ENCODE measurements at regions not wholly inside any gene's neighbourhood (a gene's known extent, or its start where the extent isn't known, plus 50 kb on each side); places are given as distances from the start of the nearest gene placed in this dataset.

DNA sequence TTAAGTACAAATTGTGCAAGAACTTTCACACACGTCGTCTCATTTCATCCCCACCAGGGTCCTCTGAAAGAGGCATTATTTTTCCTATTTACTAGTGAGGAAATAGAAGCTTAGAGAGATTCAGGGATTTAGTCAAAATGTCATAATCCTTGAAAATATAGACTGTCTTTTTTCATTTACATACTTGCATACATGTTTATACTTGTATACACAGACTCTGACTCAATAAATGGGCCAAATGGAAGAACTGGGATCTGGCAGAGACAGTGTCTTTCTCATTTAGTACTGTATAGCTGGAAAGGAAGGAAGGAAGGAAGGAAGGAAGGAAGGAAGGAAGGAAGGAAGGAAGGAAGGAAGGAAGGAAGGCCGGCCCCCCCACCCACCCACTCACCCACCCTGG, 357.7 kb upstream of the SOX5 start:
- Histone ChIP-seq H3K27me3 (no peaks in the 10 kb centered on the region), H3K36me3 (no peaks in the 10 kb centered on the region), H3K4me3 (no peak overlapping the region), H3K9me3 (no peaks in the 10 kb centered on the region), H3K4me1 (no peaks in the 10 kb centered on the region), H3K27ac (no peak overlapping the region)
- no peak for DNase-seq
- TF ChIP-seq POLR2A (IDR thresholded peaks at IDR 0.05), result no peak
- TF ChIP-seq, protein P1, sequence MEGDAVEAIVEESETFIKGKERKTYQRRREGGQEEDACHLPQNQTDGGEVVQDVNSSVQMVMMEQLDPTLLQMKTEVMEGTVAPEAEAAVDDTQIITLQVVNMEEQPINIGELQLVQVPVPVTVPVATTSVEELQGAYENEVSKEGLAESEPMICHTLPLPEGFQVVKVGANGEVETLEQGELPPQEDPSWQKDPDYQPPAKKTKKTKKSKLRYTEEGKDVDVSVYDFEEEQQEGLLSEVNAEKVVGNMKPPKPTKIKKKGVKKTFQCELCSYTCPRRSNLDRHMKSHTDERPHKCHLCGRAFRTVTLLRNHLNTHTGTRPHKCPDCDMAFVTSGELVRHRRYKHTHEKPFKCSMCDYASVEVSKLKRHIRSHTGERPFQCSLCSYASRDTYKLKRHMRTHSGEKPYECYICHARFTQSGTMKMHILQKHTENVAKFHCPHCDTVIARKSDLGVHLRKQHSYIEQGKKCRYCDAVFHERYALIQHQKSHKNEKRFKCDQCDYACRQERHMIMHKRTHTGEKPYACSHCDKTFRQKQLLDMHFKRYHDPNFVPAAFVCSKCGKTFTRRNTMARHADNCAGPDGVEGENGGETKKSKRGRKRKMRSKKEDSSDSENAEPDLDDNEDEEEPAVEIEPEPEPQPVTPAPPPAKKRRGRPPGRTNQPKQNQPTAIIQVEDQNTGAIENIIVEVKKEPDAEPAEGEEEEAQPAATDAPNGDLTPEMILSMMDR (IDR thresholded peaks at IDR 0.05), result no peak

DNA sequence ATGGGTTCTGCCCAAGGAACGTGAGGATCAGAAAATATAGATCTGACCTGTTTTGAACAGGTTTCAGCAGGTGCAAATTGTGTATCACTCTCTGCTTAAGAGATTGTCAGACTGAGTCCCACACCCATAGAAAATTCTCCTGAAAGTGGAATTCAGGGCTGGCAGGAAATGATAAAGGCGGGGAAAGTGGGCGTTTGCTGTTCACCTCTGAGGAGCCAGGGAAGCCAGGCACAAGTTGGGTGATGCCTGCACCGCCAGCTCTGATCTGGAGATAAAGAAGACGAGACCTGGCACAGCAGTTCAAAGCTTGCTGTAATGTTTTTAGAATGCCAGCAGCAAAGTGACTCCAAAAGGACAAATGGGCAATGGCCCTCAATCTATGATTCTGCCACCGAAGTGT, 356.5 kb upstream of the SOX5 start:
- TF ChIP-seq POLR2A (IDR thresholded peaks at IDR 0.05), result no peak
- TF ChIP-seq, protein P1 (IDR thresholded peaks at IDR 0.05), result no peak
- no peaks in the 10 kb centered on the region for H3K36me3 ChIP-seq
- no peak overlapping the region for H3K4me3 ChIP-seq
- H3K27ac ChIP-seq, result no peak overlapping the region
- H3K4me1 ChIP-seq, result no peaks in the 10 kb centered on the region
- H3K9me3 ChIP-seq, result no peaks in the 10 kb centered on the region
- DNase-seq, result no peak
- H3K27me3 ChIP-seq, result no peaks in the 10 kb centered on the region

DNA sequence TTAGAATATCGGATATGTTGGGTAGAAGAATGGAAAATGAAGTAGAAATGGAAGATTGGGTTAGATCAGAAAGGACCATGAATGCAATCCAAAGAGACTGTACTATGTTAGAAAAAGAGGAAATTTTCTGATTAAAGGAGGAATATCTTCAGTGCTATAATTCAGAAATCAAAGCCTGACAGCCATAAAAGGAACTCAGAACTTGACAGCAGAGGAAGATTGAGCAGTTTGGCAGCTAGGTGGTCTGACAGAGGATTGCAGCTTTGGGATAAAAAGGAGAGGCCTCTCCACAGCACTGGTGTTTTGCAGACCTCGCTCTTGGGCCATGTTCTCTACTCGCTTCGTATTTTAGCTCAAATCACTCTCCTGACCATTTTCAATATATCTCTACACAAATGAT, 354.8 kb upstream of the SOX5 start:
- Histone ChIP-seq H3K4me3 (no peak overlapping the region), H3K27me3 (no peaks in the 10 kb centered on the region), H3K27ac (no peak overlapping the region), H3K9me3 (no peaks in the 10 kb centered on the region), H3K4me1 (no peaks in the 10 kb centered on the region), H3K36me3 (no peaks in the 10 kb centered on the region)
- no peak for TF ChIP-seq POLR2A (IDR thresholded peaks at IDR 0.05)
- TF ChIP-seq, protein P1 (IDR thresholded peaks at IDR 0.05), result no peak
- no peak for DNase-seq

DNA sequence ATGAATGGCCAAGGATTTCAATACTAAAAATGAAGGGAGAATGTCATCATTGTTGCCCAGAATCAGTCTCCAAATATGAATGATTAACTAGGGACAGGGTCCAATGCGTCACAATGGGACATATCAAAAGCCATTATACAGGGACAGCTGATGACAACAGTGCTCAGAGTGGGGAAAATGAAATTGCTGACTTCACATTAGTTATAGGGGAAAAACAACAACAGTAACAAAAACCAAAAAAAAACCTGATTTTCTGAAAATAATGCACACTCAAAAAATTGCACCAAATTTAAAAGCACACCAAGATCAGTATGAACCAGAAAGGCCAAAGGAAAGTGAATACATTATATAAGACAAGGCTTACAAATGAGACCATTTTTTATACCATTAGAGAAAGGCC, 353.2 kb upstream of the SOX5 start:
- H3K27me3 ChIP-seq, result no peaks in the 10 kb centered on the region
- no peaks in the 10 kb centered on the region for H3K4me1 ChIP-seq
- H3K4me3 ChIP-seq, result no peak overlapping the region
- H3K9me3 ChIP-seq, result no peaks in the 10 kb centered on the region
- DNase-seq, result no peak
- H3K27ac ChIP-seq, result no peak overlapping the region
- no peaks in the 10 kb centered on the region for H3K36me3 ChIP-seq
- TF ChIP-seq, protein P1 (IDR thresholded peaks at IDR 0.05), result no peak
- no peak for TF ChIP-seq POLR2A (IDR thresholded peaks at IDR 0.05)

DNA sequence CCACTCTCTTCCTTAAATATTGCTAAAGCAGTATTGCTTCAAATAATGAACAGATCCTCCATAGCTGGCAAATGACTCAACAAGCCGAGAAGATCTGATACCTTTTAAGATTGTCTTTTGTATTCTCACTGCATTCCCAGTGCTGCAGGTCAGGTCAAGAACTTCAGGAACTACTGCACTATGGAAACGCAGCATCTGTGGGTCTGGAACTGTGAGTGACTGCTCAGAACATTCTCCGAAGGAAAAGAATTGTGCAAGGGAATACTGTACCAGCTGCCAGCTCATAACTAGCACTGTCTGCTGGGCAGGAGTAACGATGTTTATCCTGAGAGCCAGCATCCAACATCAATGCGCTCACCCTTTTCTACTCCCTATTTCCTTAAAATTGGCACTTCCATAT, 348.0 kb upstream of the SOX5 start:
- no peaks in the 10 kb centered on the region for H3K4me1 ChIP-seq
- H3K9me3 ChIP-seq, result no peaks in the 10 kb centered on the region
- H3K36me3 ChIP-seq, result no peaks in the 10 kb centered on the region
- no peak overlapping the region for H3K27ac ChIP-seq
- no peak for TF ChIP-seq POLR2A (IDR thresholded peaks at IDR 0.05)
- TF ChIP-seq, protein P1 (IDR thresholded peaks at IDR 0.05), result no peak
- DNase-seq, result no peak
- no peak overlapping the region for H3K4me3 ChIP-seq
- no peaks in the 10 kb centered on the region for H3K27me3 ChIP-seq

DNA sequence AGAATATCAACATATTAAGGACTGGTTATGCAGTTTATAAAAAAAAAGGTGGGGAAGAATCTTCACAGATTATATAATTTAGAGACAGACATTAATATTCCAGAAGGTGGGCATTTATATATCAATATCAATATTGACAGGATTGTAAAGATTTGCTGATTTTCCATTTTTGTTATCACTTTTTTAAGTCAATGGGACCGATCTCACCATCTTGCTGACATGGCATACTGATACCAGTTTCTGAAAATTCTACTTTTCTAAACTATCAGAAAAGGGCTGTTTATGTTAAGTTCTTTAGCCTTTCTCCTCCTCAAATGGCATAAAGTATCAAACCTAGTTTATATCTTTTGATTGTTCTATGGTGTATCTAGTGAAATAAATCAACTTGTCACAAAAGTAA, 344.1 kb upstream of the SOX5 start:
- Histone ChIP-seq H3K4me1 (no peaks in the 10 kb centered on the region), H3K4me3 (no peak overlapping the region), H3K27me3 (no peaks in the 10 kb centered on the region), H3K36me3 (no peaks in the 10 kb centered on the region), H3K27ac (no peak overlapping the region), H3K9me3 (no peaks in the 10 kb centered on the region)
- TF ChIP-seq, protein P1 (IDR thresholded peaks at IDR 0.05), result no peak
- no peak for TF ChIP-seq POLR2A (IDR thresholded peaks at IDR 0.05)
- no peak for DNase-seq
